ENCODE measurements at regions not wholly inside any gene's neighbourhood (a gene's known extent, or its start where the extent isn't known, plus 50 kb on each side); places are given as distances from the start of the nearest gene placed in this dataset.

GRCh38 chr5:40033009-40033408 lies 608.2 kb upstream of the DAB2 start:
- intact Hi-C loops (cut with DNase I): no loop called here
- Histone ChIP-seq H3K9me3 (ENCODE audit: control insufficient read depth, low read length) (no peaks in the 10 kb centered on the region), H3K4me3 (ENCODE audit: low read length) (no peak overlapping the region), H3K27ac (ENCODE audit: low read length) (no peak overlapping the region), H3K4me1 (ENCODE audit: control insufficient read depth, insufficient read depth, low read length) (no peaks in the 10 kb centered on the region), H3K27me3 (ENCODE audit: control insufficient read depth, insufficient read depth) (no peaks in the 10 kb centered on the region)
- DNase-seq (no peak), ATAC-seq (no peak)
- WGBS: 86% methylated on average over 1 of the region's 1 CpG

- DNase-seq (no peak), ATAC-seq (no peak)
- Histone ChIP-seq H3K4me1 (ENCODE audit: control insufficient read depth, insufficient read depth, low read length) (no peaks in the 10 kb centered on the region), H3K9me3 (ENCODE audit: control insufficient read depth, low read length) (no peaks in the 10 kb centered on the region), H3K27me3 (ENCODE audit: control insufficient read depth, insufficient read depth) (no peaks in the 10 kb centered on the region), H3K27ac (ENCODE audit: low read length) (no peak overlapping the region), H3K4me3 (ENCODE audit: low read length) (no peak overlapping the region)
- intact Hi-C loops (cut with DNase I): no loop called here
- 65% methylated on average over 2 of the region's 2 CpGs for WGBS
Observed at GRCh38 chr5:40030661-40031060, 605.9 kb upstream of the DAB2 start.

- Histone ChIP-seq H3K27me3 (ENCODE audit: control insufficient read depth, insufficient read depth) (no peaks in the 10 kb centered on the region), H3K9me3 (ENCODE audit: control insufficient read depth, low read length) (no peaks in the 10 kb centered on the region), H3K27ac (ENCODE audit: low read length) (no peak overlapping the region), H3K4me1 (ENCODE audit: control insufficient read depth, insufficient read depth, low read length) (no peaks in the 10 kb centered on the region), H3K4me3 (ENCODE audit: low read length) (no peak overlapping the region)
- ATAC-seq (no peak), DNase-seq (no peak)
- intact Hi-C loops (cut with DNase I): no loop called here
- 67% methylated on average over 5 of the region's 5 CpGs for WGBS
Observed at GRCh38 chr5:40029711-40030495, 605.1 kb upstream of the DAB2 start.

- Histone ChIP-seq H3K4me3 (ENCODE audit: low read length) (no peak overlapping the region), H3K4me1 (ENCODE audit: control insufficient read depth, insufficient read depth, low read length) (no peaks in the 10 kb centered on the region), H3K9me3 (ENCODE audit: control insufficient read depth, low read length) (peaks cover 2% of the 10 kb centered on the region), H3K27ac (ENCODE audit: low read length) (no peak overlapping the region), H3K27me3 (ENCODE audit: control insufficient read depth, insufficient read depth) (no peaks in the 10 kb centered on the region)
- intact Hi-C loops (cut with DNase I): no loop called here
- 92% methylated on average over 4 of the region's 4 CpGs for WGBS
- no peak for ATAC-seq
- DNase-seq: no peak
Observed at GRCh38 chr5:40027400-40027799, 602.6 kb upstream of the DAB2 start.

GRCh38 chr5:40025586-40025985 lies 600.8 kb upstream of the DAB2 start:
- Histone ChIP-seq H3K27ac (ENCODE audit: low read length) (no peak overlapping the region), H3K9me3 (ENCODE audit: control insufficient read depth, low read length) (peaks cover 2% of the 10 kb centered on the region), H3K27me3 (ENCODE audit: control insufficient read depth, insufficient read depth) (no peaks in the 10 kb centered on the region), H3K4me3 (ENCODE audit: low read length) (no peak overlapping the region), H3K4me1 (ENCODE audit: control insufficient read depth, insufficient read depth, low read length) (no peaks in the 10 kb centered on the region)
- DNase-seq (no peak), ATAC-seq (no peak)
- intact Hi-C loops (cut with DNase I): no loop called here
- WGBS: 67% methylated on average over 3 of the region's 3 CpGs

GRCh38 chr5:40022057-40022456 lies 597.3 kb upstream of the DAB2 start:
- H3K4me1 ChIP-seq (ENCODE audit: control insufficient read depth, insufficient read depth, low read length): no peaks in the 10 kb centered on the region
- H3K4me3 ChIP-seq (ENCODE audit: low read length): no peak overlapping the region
- intact Hi-C loops (cut with DNase I): no loop called here
- 98% methylated on average over 1 of the region's 1 CpG for WGBS
- H3K9me3 ChIP-seq (ENCODE audit: control insufficient read depth, low read length): peaks cover 2% of the 10 kb centered on the region
- no peaks in the 10 kb centered on the region for H3K27me3 ChIP-seq (ENCODE audit: control insufficient read depth, insufficient read depth)
- DNase-seq (no peak), ATAC-seq (no peak)
- no peak overlapping the region for H3K27ac ChIP-seq (ENCODE audit: low read length)

- no peaks in the 10 kb centered on the region for H3K4me1 ChIP-seq (ENCODE audit: control insufficient read depth, insufficient read depth, low read length)
- ATAC-seq: no peak
- 68% methylated on average over 2 of the region's 2 CpGs for WGBS
- intact Hi-C loops (cut with DNase I): no loop called here
- H3K4me3 ChIP-seq (ENCODE audit: low read length): no peak overlapping the region
- no peak overlapping the region for H3K27ac ChIP-seq (ENCODE audit: low read length)
- no peaks in the 10 kb centered on the region for H3K27me3 ChIP-seq (ENCODE audit: control insufficient read depth, insufficient read depth)
- DNase-seq: no peak
- H3K9me3 ChIP-seq (ENCODE audit: control insufficient read depth, low read length): peaks cover 2% of the 10 kb centered on the region
Observed at GRCh38 chr5:40021007-40021406, 596.2 kb upstream of the DAB2 start.

GRCh38 chr5:40017918-40018317 lies 593.1 kb upstream of the DAB2 start:
- Histone ChIP-seq H3K27ac (ENCODE audit: low read length) (no peak overlapping the region), H3K9me3 (ENCODE audit: control insufficient read depth, low read length) (peaks cover under 1% of the 10 kb centered on the region), H3K4me3 (ENCODE audit: low read length) (no peak overlapping the region), H3K27me3 (ENCODE audit: control insufficient read depth, insufficient read depth) (no peaks in the 10 kb centered on the region), H3K4me1 (ENCODE audit: control insufficient read depth, insufficient read depth, low read length) (no peaks in the 10 kb centered on the region)
- WGBS: 89% methylated on average over 3 of the region's 3 CpGs
- intact Hi-C loops (cut with DNase I): no loop called here
- DNase-seq: no peak
- ATAC-seq: no peak

GRCh38 chr5:40017135-40017534 lies 592.4 kb upstream of the DAB2 start:
- intact Hi-C loops (cut with DNase I): no loop called here
- no peak for ATAC-seq
- Histone ChIP-seq H3K4me3 (ENCODE audit: low read length) (no peak overlapping the region), H3K9me3 (ENCODE audit: control insufficient read depth, low read length) (no peaks in the 10 kb centered on the region), H3K27me3 (ENCODE audit: control insufficient read depth, insufficient read depth) (no peaks in the 10 kb centered on the region), H3K4me1 (ENCODE audit: control insufficient read depth, insufficient read depth, low read length) (no peaks in the 10 kb centered on the region), H3K27ac (ENCODE audit: low read length) (no peak overlapping the region)
- WGBS: 68% methylated on average over 1 of the region's 1 CpG
- DNase-seq: no peak

- no peak overlapping the region for H3K27ac ChIP-seq (ENCODE audit: low read length)
- H3K4me3 ChIP-seq (ENCODE audit: low read length): no peak overlapping the region
- ATAC-seq (no peak), DNase-seq (no peak)
- intact Hi-C loops (cut with DNase I): no loop called here
- H3K9me3 ChIP-seq (ENCODE audit: control insufficient read depth, low read length): peaks cover 1% of the 10 kb centered on the region
- no peaks in the 10 kb centered on the region for H3K27me3 ChIP-seq (ENCODE audit: control insufficient read depth, insufficient read depth)
- no peaks in the 10 kb centered on the region for H3K4me1 ChIP-seq (ENCODE audit: control insufficient read depth, insufficient read depth, low read length)
- 70% methylated on average over 1 of the region's 1 CpG for WGBS
Observed at GRCh38 chr5:40010436-40010835, 585.7 kb upstream of the DAB2 start.

- DNase-seq: no peak
- ATAC-seq: no peak
- peaks cover 1% of the 10 kb centered on the region for H3K9me3 ChIP-seq (ENCODE audit: control insufficient read depth, low read length)
Observed at GRCh38 chr5:40006260-40006659, 581.5 kb upstream of the DAB2 start.

GRCh38 chr5:40001796-40002195 lies 577.0 kb upstream of the DAB2 start:
- Histone ChIP-seq H3K4me1 (ENCODE audit: control insufficient read depth, insufficient read depth, low read length) (no peaks in the 10 kb centered on the region), H3K27me3 (ENCODE audit: control insufficient read depth, insufficient read depth) (no peaks in the 10 kb centered on the region), H3K9me3 (ENCODE audit: control insufficient read depth, low read length) (peaks cover 2% of the 10 kb centered on the region), H3K27ac (ENCODE audit: low read length) (no peak overlapping the region), H3K4me3 (ENCODE audit: low read length) (no peak overlapping the region)
- ATAC-seq: no peak
- WGBS: 80% methylated on average over 1 of the region's 1 CpG
- no peak for DNase-seq
- intact Hi-C loops (cut with DNase I): no loop called here

More at GRCh38 chr5:40006260-40006659, 581.5 kb upstream of the DAB2 start:
- intact Hi-C loops (cut with DNase I): no loop called here
- Histone ChIP-seq H3K27ac (ENCODE audit: low read length) (no peak overlapping the region), H3K4me1 (ENCODE audit: control insufficient read depth, insufficient read depth, low read length) (no peaks in the 10 kb centered on the region), H3K27me3 (ENCODE audit: control insufficient read depth, insufficient read depth) (no peaks in the 10 kb centered on the region), H3K4me3 (ENCODE audit: low read length) (no peak overlapping the region)
- WGBS: 93% methylated on average over 1 of the region's 1 CpG

Measured in right cardiac atrium (tissue), 5 donors.